Neural cell (in vitro differentiated cells): ENCODE measurements at regions not wholly inside any gene's neighbourhood (a gene's known extent, or its start where the extent isn't known, plus 50 kb on each side); places are given as distances from the start of the nearest gene placed in this dataset.

Experiments
- H2AFZ ChIP-seq: fragments of 200-600, 300-800 bp; sonication (generic), shearing (Covaris generic); 2 replicates; pipeline ENCODE4 v1.6.0; 2014; ENCODE audit warnings: low read depth, mild to moderate bottlenecking, antibody characterized with exemption, low read length, moderate library complexity
- H3F3A ChIP-seq: fragments of 200-600 bp; shearing (Covaris generic); 2 replicates; pipeline ENCODE4 v1.6.1; 2016; ENCODE audit warnings: mild to moderate bottlenecking, moderate library complexity, mixed read lengths, antibody characterized with exemption, low read length; ENCODE audit not compliant: insufficient read depth, poor library complexity, severe bottlenecking
- H3K27ac ChIP-seq: fragments of 200-600, 300-800 bp; sonication (generic), shearing (Covaris generic); 2 replicates; pipeline ENCODE4 v1.5.1; 2014; ENCODE audit warnings: mild to moderate bottlenecking, low read length, moderate library complexity
- H3K27me3 ChIP-seq: fragments of 300-800, 200-600 bp; sonication (generic), shearing (Covaris generic); 2 replicates; pipeline ENCODE4 v1.6.0; 2014; ENCODE audit warnings: mild to moderate bottlenecking, low read depth, low read length, moderate library complexity; ENCODE audit not compliant: insufficient read depth
- H3K36me3 ChIP-seq: fragments of 300-800, 200-600 bp; sonication (generic), shearing (Covaris generic); 2 replicates; pipeline ENCODE4 v1.5.1; 2014; ENCODE audit warnings: mild to moderate bottlenecking, antibody characterized with exemption, low read length, moderate library complexity; ENCODE audit not compliant: insufficient read depth
- H3K4me2 ChIP-seq: fragments of 300-800, 200-600 bp; sonication (generic), shearing (Covaris generic); 2 replicates; pipeline ENCODE4 v1.6.0; 2014; ENCODE audit warnings: mild to moderate bottlenecking, low read length
- H3K4me3 ChIP-seq: fragments of 300-800, 200-600 bp; sonication (generic), shearing (Covaris generic); 2 replicates; pipeline ENCODE4 v1.5.1; 2014; ENCODE audit warnings: mild to moderate bottlenecking, low read length, moderate library complexity
- H3K79me2 ChIP-seq: fragments of 200-600 bp; shearing (Covaris generic); replicated peaks from 2 replicates; pipeline ENCODE4 v1.6.0; 2014; ENCODE audit warnings: mild to moderate bottlenecking, low read length, moderate library complexity; ENCODE audit not compliant: insufficient read depth
- H3K9ac ChIP-seq: fragments of 300-800, 200-600 bp; sonication (generic), shearing (Covaris generic); 2 replicates; pipeline ENCODE4 v1.6.1; 2016; ENCODE audit warnings: mild to moderate bottlenecking, low read length, mixed read lengths
- H3K9me2 ChIP-seq: fragments of 200-600 bp; shearing (Covaris generic); 2 replicates; pipeline ENCODE4 v1.6.1; 2016; ENCODE audit warnings: mild to moderate bottlenecking, low read length, mixed read lengths; ENCODE audit not compliant: insufficient read depth
- H3K9me3 ChIP-seq: fragments of 200-600, 300-800 bp; sonication (generic), shearing (Covaris generic); 2 replicates; pipeline ENCODE4 v1.6.1; 2016; ENCODE audit warnings: mild to moderate bottlenecking, mixed run types, low read length, moderate library complexity, mixed read lengths
- H4K20me1 ChIP-seq: fragments of 200-600 bp; shearing (Covaris generic); 2 replicates; pipeline ENCODE4 v1.6.1; 2016; ENCODE audit warnings: mild to moderate bottlenecking, mixed run types; ENCODE audit not compliant: insufficient read depth
- CTCF ChIP-seq: fragments of 450-650 bp; IDR thresholded peaks from 2 replicates; pipeline ENCODE4 v1.5.1; 2014; ENCODE audit warnings: antibody characterized with exemption, mild to moderate bottlenecking, moderate library complexity; ENCODE audit not compliant: poor library complexity, severe bottlenecking
- EP300 ChIP-seq: fragments of 450-650 bp; conservative IDR thresholded peaks from 2 replicates; pipeline ENCODE4 v1.6.1; 2014; ENCODE audit warnings: antibody characterized with exemption, mild to moderate bottlenecking, moderate library complexity; ENCODE audit not compliant: poor library complexity, severe bottlenecking
- EZH2 ChIP-seq: fragments of 200-600, 300-800 bp; shearing (Covaris generic), sonication (generic); IDR thresholded peaks from 2 replicates; pipeline ENCODE4 v1.6.1; 2014; ENCODE audit warnings: antibody characterized with exemption, low read length, borderline replicate concordance, mild to moderate bottlenecking; ENCODE audit not compliant: insufficient read depth, poor library complexity, severe bottlenecking
- MXI1 ChIP-seq: fragments of 450-650 bp; conservative IDR thresholded peaks from 2 replicates; pipeline ENCODE4 v1.6.1; 2014; ENCODE audit warnings: antibody characterized with exemption, mild to moderate bottlenecking; ENCODE audit not compliant: poor library complexity, severe bottlenecking
- POLR2AphosphoS5 ChIP-seq: IDR thresholded peaks from 2 replicates; pipeline ENCODE4 v1.6.1; 2012
- RAD21 ChIP-seq: fragments of 450-650 bp; conservative IDR thresholded peaks from 2 replicates; pipeline ENCODE4 v1.6.1; 2014; ENCODE audit warnings: antibody characterized with exemption, mild to moderate bottlenecking, moderate library complexity
- REST ChIP-seq: IDR thresholded peaks from 2 replicates; pipeline ENCODE4 v1.6.1; 2012; ENCODE audit warnings: borderline replicate concordance
- SMC3 ChIP-seq: fragments of 450-650 bp; conservative IDR thresholded peaks from 2 replicates; pipeline ENCODE4 v1.6.1; 2014; ENCODE audit warnings: antibody characterized with exemption, mild to moderate bottlenecking, moderate library complexity; ENCODE audit not compliant: poor library complexity
- TAF1 ChIP-seq: IDR thresholded peaks from 2 replicates; pipeline ENCODE4 v1.6.1; 2012; ENCODE audit warnings: low read depth

GRCh38 chr17:65468321-65468720 is 93.1 kb downstream of the AXIN2 start:
- H3K36me3 ChIP-seq, result no peaks in the 10 kb centered on the region
- H3K79me2 ChIP-seq, result no peaks in the 10 kb centered on the region
- H4K20me1 ChIP-seq, result no peaks in the 10 kb centered on the region
- no peaks in the 10 kb centered on the region for H3K9me3 ChIP-seq
- no peaks in the 10 kb centered on the region for H3F3A ChIP-seq
- no peak overlapping the region for H3K27ac ChIP-seq
- no peaks in the 10 kb centered on the region for H3K9me2 ChIP-seq
- H3K4me3 ChIP-seq, result no peak overlapping the region
- H3K27me3 ChIP-seq, result no peaks in the 10 kb centered on the region
- H2AFZ ChIP-seq, result no peak overlapping the region
- no peak for TF ChIP-seq SMC3
- TF ChIP-seq EZH2, result no peak
- TF ChIP-seq REST, result no peak
- no peak for TF ChIP-seq POLR2AphosphoS5
- TF ChIP-seq CTCF, result no peak
- no peak for TF ChIP-seq RAD21
- no peak for TF ChIP-seq TAF1
- no peak for TF ChIP-seq EP300
- TF ChIP-seq MXI1, result no peak
- no peak overlapping the region for H3K9ac ChIP-seq
- no peak overlapping the region for H3K4me2 ChIP-seq

GRCh38 chr17:65467156-65467555 is 94.3 kb downstream of the AXIN2 start:
- Histone ChIP-seq H3K9ac (no peak overlapping the region), H3K27me3 (no peaks in the 10 kb centered on the region), H3K9me3 (no peaks in the 10 kb centered on the region), H3K9me2 (no peaks in the 10 kb centered on the region), H3K27ac (no peak overlapping the region), H3K4me2 (no peak overlapping the region), H3K36me3 (no peaks in the 10 kb centered on the region), H3F3A (no peaks in the 10 kb centered on the region), H3K4me3 (no peak overlapping the region), H4K20me1 (no peaks in the 10 kb centered on the region), H3K79me2 (no peaks in the 10 kb centered on the region), H2AFZ (no peak overlapping the region)
- TF ChIP-seq REST (no peak), MXI1 (no peak), SMC3 (no peak), CTCF (no peak), EZH2 (no peak), POLR2AphosphoS5 (no peak), EP300 (no peak), TAF1 (no peak), RAD21 (no peak)
